NCI-H2196 (cell line): ENCODE measurements at regions not wholly inside any gene's neighbourhood (a gene's known extent, or its start where the extent isn't known, plus 50 kb on each side); places are given as distances from the start of the nearest gene placed in this dataset.
"Not testable (repeated sequence)": the region's sequence is repeated elsewhere in the genome, so short reads cannot be mapped to it uniquely, and the experiment has no call there.

Source experiments
- DNase-seq: peaks from one replicate; lab custom pipeline; 2025; ENCODE audit not compliant: unreplicated experiment; lab: John Stamatoyannopoulos, UW

GRCh38 chr6:164404812-164405488 lies 904.5 kb downstream of the C6orf118 start:
- no peak for DNase-seq

DNA sequence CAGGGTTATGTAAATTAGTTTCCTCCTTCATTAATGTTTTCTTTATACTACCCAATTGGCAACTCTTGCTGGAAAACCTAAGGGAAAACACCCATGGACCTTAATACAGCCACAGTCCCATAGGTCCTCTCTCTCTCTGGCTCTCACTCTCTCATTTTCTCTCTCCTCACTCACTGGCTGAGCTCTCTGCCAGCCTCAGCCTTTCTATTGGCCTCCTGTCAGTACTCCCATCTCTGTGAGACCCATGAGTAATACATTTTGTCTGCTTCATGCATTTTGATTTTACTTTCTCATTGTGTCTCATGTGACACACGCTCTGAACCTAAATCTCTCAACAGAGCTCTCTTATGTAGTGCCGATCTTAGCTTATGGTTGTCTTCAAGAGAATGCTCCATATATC lies 907.5 kb downstream of the C6orf118 start:
- DNase-seq, result no peak

GRCh38 chr6:164398647-164399046 lies 910.8 kb downstream of the C6orf118 start:
- no peak for DNase-seq

- no peak for DNase-seq
Measured at GRCh38 chr6:164396071-164397047, 913.0 kb downstream of the C6orf118 start.

- no peak for DNase-seq
Measured at GRCh38 chr6:164379795-164380194, 929.6 kb downstream of the C6orf118 start.

DNA sequence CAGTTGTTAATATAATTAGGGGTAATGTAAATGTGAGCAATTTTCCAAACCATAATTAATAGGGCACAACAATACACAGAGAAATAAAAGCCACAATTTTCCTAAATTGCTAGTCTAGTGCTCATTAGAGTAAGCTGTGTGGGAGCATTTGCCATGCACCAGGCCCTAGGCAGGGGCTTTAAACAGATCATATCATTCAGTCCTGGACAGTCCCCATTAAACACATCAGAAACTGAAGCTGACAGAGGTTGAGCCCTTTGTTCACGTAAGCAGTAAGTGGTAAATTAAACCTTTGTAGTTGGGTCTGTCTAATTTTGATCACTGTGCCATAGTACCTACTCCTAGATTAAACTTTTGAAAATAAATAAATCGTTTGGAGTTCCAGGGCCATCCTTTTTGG lies 931.1 kb downstream of the C6orf118 start:
- DNase-seq, result no peak

DNA sequence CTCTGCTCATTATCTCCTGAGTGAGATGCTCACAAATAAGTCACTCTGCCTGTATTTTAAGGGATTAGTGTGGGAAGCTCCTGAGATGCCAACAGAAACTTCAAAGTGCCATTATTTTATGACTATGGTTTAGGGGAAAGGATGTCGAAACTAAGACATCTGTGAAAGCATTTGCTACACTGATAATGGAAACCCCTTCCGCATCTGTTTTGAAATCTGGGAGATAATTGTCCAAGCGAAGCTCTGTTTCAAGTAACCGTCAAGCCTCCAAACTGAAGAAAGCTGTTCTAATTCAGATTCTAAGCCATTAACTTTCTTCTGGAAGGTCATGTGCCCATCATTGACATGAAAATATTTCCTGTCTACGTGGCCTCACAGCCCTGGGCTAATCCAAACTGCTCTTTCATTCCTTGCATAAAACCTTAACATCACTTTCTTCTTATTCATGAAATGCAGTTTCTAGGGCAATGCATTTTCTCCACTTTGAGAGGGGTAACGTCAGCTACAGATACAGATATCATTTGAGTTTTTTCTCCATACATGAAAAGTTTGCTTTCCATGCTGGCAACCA lies 932.0 kb downstream of the C6orf118 start:
- DNase-seq, result no peak

DNA sequence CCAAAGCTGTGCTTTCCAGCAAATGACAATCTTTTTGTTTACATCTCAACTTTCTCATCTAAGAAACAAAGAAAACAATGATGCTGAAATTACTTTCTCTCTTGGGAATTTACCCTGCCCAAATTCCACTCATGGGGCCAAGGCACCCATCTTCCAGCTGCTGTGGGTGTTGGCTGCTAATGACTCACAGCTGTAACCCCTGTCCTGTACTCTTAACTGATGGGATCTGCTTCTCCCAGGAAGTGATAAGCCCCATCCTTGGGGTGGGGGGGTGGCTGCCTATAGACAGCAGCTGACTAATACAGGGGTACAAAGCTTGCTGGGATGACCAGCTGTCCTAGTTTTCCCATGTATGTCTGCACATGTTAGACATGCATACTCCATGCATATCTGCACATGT lies 938.6 kb downstream of the C6orf118 start:
- no peak for DNase-seq

- no peak for DNase-seq
Measured at GRCh38 chr6:164359441-164359840, 944.9 kb downstream of the QKI start.

GRCh38 chr6:164359036-164359435 lies 944.5 kb downstream of the QKI start:
- DNase-seq, result no peak

DNA sequence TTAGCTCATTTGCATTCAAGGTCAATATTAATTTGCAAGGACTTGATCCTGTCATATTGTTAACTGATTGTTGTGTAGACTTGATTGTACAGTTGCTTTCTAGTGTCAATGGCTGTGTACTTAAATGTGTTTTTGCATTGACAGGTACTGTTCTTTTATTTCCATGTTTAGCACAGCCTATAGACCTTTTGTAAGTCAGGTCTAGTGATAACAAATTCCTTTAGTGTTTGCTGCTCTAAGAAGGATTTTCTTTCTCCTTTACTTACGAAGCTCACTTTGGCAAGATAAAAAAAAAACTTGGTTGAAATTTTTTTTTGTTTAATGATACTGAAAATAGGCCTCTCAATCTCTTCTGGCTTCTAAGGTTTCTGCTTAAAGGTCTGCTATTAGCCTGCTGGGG lies 942.3 kb downstream of the QKI start:
- no peak for DNase-seq

- DNase-seq, result no peak
Measured at GRCh38 chr6:164347455-164347854, 932.9 kb downstream of the QKI start.

DNA sequence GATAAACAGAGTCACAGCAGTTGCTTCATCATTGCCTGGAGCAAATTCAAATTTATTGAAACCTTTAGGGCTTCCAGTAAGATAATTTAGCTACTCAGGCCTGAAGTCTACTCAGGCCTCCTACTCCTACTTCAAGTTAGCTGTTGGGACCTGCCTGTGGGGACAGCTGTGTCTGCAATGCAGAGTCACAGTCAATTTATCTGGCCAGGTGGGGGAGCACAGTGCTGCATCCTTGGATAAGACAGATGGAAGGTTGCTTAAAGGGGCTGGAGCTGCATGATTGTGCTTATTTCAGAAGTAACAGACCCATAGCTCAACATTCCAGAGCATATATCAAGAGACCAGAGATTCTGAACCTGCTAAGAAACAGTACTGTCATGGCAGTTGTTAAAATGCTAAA lies 932.1 kb downstream of the QKI start:
- DNase-seq, result no peak

DNA sequence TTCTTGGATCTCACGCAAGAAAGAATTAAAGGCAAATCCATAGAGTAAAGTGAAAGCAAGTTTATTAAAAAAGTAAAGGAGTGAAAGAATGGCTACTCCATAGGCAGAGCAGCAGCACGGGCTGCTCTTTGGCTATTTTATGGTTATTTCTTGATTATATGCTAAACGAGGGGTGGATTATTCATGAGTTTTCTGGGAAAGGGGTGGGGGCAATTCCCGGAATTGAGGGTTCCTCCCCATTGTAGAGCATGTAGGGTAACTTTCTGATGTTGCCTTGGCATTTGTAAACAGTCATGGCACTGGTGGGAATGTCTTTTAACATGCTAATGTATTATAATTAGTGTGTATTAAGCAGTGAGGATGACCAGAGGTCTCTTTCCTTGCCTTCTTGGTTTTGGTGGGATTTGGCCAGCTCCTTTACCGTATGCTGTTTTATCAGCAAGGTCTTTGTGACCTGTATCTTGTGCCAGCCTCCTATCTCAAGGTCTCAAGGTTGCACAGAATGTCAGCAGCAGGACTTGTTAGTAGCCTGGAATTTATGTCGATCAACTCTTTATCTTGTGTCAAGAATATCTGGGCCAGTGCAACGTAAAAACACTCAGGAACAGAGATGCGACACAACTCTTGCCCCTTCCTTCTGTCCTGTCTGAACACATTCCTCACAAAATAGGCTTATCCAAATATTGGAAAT lies 931.4 kb downstream of the QKI start:
- DNase-seq, result no peak

- no peak for DNase-seq
Measured at GRCh38 chr6:164345327-164345726, 930.8 kb downstream of the QKI start.

- no peak for DNase-seq
Measured at GRCh38 chr6:164344801-164345291, 930.3 kb downstream of the QKI start.

GRCh38 chr6:164339442-164339841 lies 924.9 kb downstream of the QKI start:
- not testable (repeated sequence) for DNase-seq

GRCh38 chr6:164337925-164338397 lies 923.4 kb downstream of the QKI start:
- DNase-seq, result no peak

GRCh38 chr6:164337024-164337924 lies 922.8 kb downstream of the QKI start:
- no peak for DNase-seq

GRCh38 chr6:164336455-164336854 lies 921.9 kb downstream of the QKI start:
- no peak for DNase-seq
